AG09319 (cell line): ENCODE measurements at regions not wholly inside any gene's neighbourhood (a gene's known extent, or its start where the extent isn't known, plus 50 kb on each side); places are given as distances from the start of the nearest gene placed in this dataset.
"Not testable (repeated sequence)": the region's sequence is repeated elsewhere in the genome, so short reads cannot be mapped to it uniquely, and the experiment has no call there.

Experiments used
- DNase-seq: peaks from one replicate; pipeline ENCODE4 v3.0.0-alpha.2; 2010; ENCODE audit warnings: low read depth; ENCODE audit errors: extremely low read depth
- CTCF ChIP-seq: IDR thresholded peaks from 2 replicates; pipeline ENCODE4 v1.5.1; 2011; ENCODE audit warnings: low read depth, mild to moderate bottlenecking, inconsistent platforms, low read length, moderate library complexity

- no peak for DNase-seq
- no peak for TF ChIP-seq CTCF
These were observed 276.5 kb upstream of the USP25 start for GRCh38 chr21:15453261-15453660.

GRCh38 chr21:15453785-15454184, 276.0 kb upstream of the USP25 start:
- not testable (repeated sequence) for DNase-seq

- not testable (repeated sequence) for DNase-seq
These were observed 274.9 kb upstream of the USP25 start for GRCh38 chr21:15454931-15455330.

- TF ChIP-seq CTCF: no peak
- DNase-seq: no peak
These were observed 273.8 kb upstream of the USP25 start for GRCh38 chr21:15455819-15456462.

GRCh38 chr21:15457965-15458364, 271.8 kb upstream of the USP25 start:
- no peak for TF ChIP-seq CTCF
- DNase-seq: no peak

- no peak for TF ChIP-seq CTCF
- no peak for DNase-seq
These were observed 267.7 kb upstream of the USP25 start for GRCh38 chr21:15462092-15462491.

- no peak for DNase-seq
- no peak for TF ChIP-seq CTCF
These were observed 263.5 kb upstream of the USP25 start for GRCh38 chr21:15466329-15466728.

GRCh38 chr21:15468368-15468767, 261.4 kb upstream of the USP25 start:
- no peak for DNase-seq
- no peak for TF ChIP-seq CTCF
